ENCODE measurements at regions not wholly inside any gene's neighbourhood (a gene's known extent, or its start where the extent isn't known, plus 50 kb on each side); places are given as distances from the start of the nearest gene placed in this dataset.

- Histone ChIP-seq H3K9ac (ENCODE audit: insufficient read depth, low read length, poor library complexity, severe bottlenecking) (no peak overlapping the region), H3K4me2 (replicated peaks; ENCODE audit: extremely low read depth, low read length, poor library complexity, severe bottlenecking) (no peak overlapping the region), H3K9me3 (replicated peaks in 1 of 2; ENCODE audit: control insufficient read depth in 1 of 2, insufficient read depth in 1 of 2, low read length in 2 of 2) (peaks cover 0 to 4% of the 10 kb centered on the region in 2 donors), H3K36me3 (replicated peaks in 1 of 2; ENCODE audit: control insufficient read depth in 1 of 2, insufficient read depth in 2 of 2, low read length in 2 of 2) (no peaks in the 10 kb centered on the region), H2AFZ (ENCODE audit: insufficient read depth, low read depth, low read length, poor library complexity, severe bottlenecking) (no peak overlapping the region), H3K79me2 (ENCODE audit: insufficient read depth, low read length) (no peaks in the 10 kb centered on the region), H3K4me3 (replicated peaks in 1 of 3; ENCODE audit: low read depth in 2 of 3, low read length in 3 of 3) (no peak overlapping the region), H4K20me1 (ENCODE audit: insufficient read depth, low read length) (no peaks in the 10 kb centered on the region), H3K27ac (ENCODE audit: low read depth in 1 of 2, low read length in 2 of 2) (no peak overlapping the region), H3K27me3 (ENCODE audit: control insufficient read depth in 2 of 2, insufficient read depth in 2 of 2, low read length in 2 of 2) (no peaks in the 10 kb centered on the region), H3K4me1 (ENCODE audit: control insufficient read depth in 1 of 2, insufficient read depth in 2 of 2, low read length in 2 of 2) (no peaks in the 10 kb centered on the region)
- no peaks in the 10 kb centered on the region for H3K4me1 Mint-ChIP-seq
- H3K27ac Mint-ChIP-seq = no peak overlapping the region
- peaks cover 0 to 11% (median 5%) of the 10 kb centered on the region in 7 donors for H3K9me3 Mint-ChIP-seq
- H3K4me3 Mint-ChIP-seq = no peak overlapping the region
- no peaks in the 10 kb centered on the region for H3K36me3 Mint-ChIP-seq
- 78% methylated on average over 1 of the region's 1 CpG for whole genome bisulfite sequencing (ENCODE audit: insufficient coverage)
- peaks cover 0 to 3% (median 0%) of the 10 kb centered on the region in 3 donors for H3K27me3 Mint-ChIP-seq (ENCODE audit: low read depth in 3 of 3)
- intact Hi-C loops (cut with micrococcal nuclease) = no loop called here
- DNase-seq = no peak
- TF ChIP-seq, protein P1, sequence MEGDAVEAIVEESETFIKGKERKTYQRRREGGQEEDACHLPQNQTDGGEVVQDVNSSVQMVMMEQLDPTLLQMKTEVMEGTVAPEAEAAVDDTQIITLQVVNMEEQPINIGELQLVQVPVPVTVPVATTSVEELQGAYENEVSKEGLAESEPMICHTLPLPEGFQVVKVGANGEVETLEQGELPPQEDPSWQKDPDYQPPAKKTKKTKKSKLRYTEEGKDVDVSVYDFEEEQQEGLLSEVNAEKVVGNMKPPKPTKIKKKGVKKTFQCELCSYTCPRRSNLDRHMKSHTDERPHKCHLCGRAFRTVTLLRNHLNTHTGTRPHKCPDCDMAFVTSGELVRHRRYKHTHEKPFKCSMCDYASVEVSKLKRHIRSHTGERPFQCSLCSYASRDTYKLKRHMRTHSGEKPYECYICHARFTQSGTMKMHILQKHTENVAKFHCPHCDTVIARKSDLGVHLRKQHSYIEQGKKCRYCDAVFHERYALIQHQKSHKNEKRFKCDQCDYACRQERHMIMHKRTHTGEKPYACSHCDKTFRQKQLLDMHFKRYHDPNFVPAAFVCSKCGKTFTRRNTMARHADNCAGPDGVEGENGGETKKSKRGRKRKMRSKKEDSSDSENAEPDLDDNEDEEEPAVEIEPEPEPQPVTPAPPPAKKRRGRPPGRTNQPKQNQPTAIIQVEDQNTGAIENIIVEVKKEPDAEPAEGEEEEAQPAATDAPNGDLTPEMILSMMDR (IDR thresholded peaks at IDR 0.05) = no peak
These were observed 198.1 kb downstream of the CXCL12 start for GRCh38 chr10:44186821-44187220.

DNA sequence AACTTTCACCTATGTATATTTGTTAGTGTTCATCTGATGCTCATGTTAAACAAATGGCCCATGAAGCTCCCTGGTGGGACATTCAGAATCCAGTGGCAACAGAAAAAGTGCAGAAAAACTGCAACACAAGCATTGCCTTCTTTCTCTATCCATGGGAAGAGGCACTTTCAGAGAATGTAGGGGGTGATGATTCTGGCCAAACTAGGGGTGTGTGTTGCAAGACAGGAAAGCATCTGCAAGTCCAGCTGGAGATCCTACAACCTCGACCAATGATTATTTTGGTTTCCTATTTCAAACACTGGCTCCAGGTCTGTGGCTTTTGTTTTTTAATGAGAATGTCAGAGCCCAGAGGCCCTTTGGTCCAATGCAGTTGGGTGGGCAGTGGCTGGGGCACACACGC is 198.7 kb downstream of the CXCL12 start:
- intact Hi-C loops (cut with micrococcal nuclease) = no loop called here
- Histone ChIP-seq H3K4me1 (ENCODE audit: control insufficient read depth in 1 of 2, insufficient read depth in 2 of 2, low read length in 2 of 2) (no peaks in the 10 kb centered on the region), H3K36me3 (replicated peaks in 1 of 2; ENCODE audit: control insufficient read depth in 1 of 2, insufficient read depth in 2 of 2, low read length in 2 of 2) (no peaks in the 10 kb centered on the region), H3K9me3 (replicated peaks in 1 of 2; ENCODE audit: control insufficient read depth in 1 of 2, insufficient read depth in 1 of 2, low read length in 2 of 2) (peaks cover 0 to 4% of the 10 kb centered on the region in 2 donors), H3K27me3 (ENCODE audit: control insufficient read depth in 2 of 2, insufficient read depth in 2 of 2, low read length in 2 of 2) (no peaks in the 10 kb centered on the region), H3K4me3 (replicated peaks in 1 of 3; ENCODE audit: low read depth in 2 of 3, low read length in 3 of 3) (no peak overlapping the region), H3K4me2 (replicated peaks; ENCODE audit: extremely low read depth, low read length, poor library complexity, severe bottlenecking) (no peak overlapping the region), H3K9ac (ENCODE audit: insufficient read depth, low read length, poor library complexity, severe bottlenecking) (no peak overlapping the region), H3K27ac (ENCODE audit: low read depth in 1 of 2, low read length in 2 of 2) (no peak overlapping the region), H4K20me1 (ENCODE audit: insufficient read depth, low read length) (no peaks in the 10 kb centered on the region), H3K79me2 (ENCODE audit: insufficient read depth, low read length) (no peaks in the 10 kb centered on the region), H2AFZ (ENCODE audit: insufficient read depth, low read depth, low read length, poor library complexity, severe bottlenecking) (no peak overlapping the region)
- H3K27ac Mint-ChIP-seq = no peak overlapping the region
- H3K4me1 Mint-ChIP-seq = no peaks in the 10 kb centered on the region
- H3K36me3 Mint-ChIP-seq = no peaks in the 10 kb centered on the region
- WGBS (ENCODE audit: insufficient coverage) = 60% methylated on average over 1 of the region's 2 CpGs
- H3K9me3 Mint-ChIP-seq = peaks cover 0 to 11% (median 5%) of the 10 kb centered on the region in 7 donors
- no peak overlapping the region for H3K4me3 Mint-ChIP-seq
- TF ChIP-seq, protein P1 (IDR thresholded peaks at IDR 0.05) = no peak
- peaks cover 0 to 3% (median 0%) of the 10 kb centered on the region in 3 donors for H3K27me3 Mint-ChIP-seq (ENCODE audit: low read depth in 3 of 3)
- no peak for DNase-seq
